Small intestine (tissue), 7 donors: ENCODE measurements at regions not wholly inside any gene's neighbourhood (a gene's known extent, or its start where the extent isn't known, plus 50 kb on each side); places are given as distances from the start of the nearest gene placed in this dataset.
"Not testable (repeated sequence)": the region's sequence is repeated elsewhere in the genome, so short reads cannot be mapped to it uniquely, and the experiment has no call there.

Experiments used
- DNase-seq, 2 donors: peaks; one replicate each; pipeline versions ENCODE4 v3.0.0 to v3.0.0-alpha.2; 2013
- FAIRE-seq: peaks from 2 replicates; lab custom pipeline; 2012; peaks lifted over from hg19 to GRCh38; lab: Jason Lieb, UNC
- H3K27ac ChIP-seq, 3 donors: one replicate each; pipeline ENCODE4 v1.5.1; 2013; ENCODE audit warnings: low read length in 2 of 3, mild to moderate bottlenecking in 2 of 3, control low read depth in 1 of 3, inconsistent platforms in 1 of 3, low read depth in 1 of 3, moderate library complexity in 1 of 3
- H3K27me3 ChIP-seq, 3 donors: one replicate each; pipeline ENCODE4 v1.6.1; 2013; ENCODE audit warnings: low read length in 3 of 3, inconsistent platforms in 1 of 3; ENCODE audit not compliant: control insufficient read depth in 3 of 3, insufficient read depth in 3 of 3
- H3K36me3 ChIP-seq, 3 donors: one replicate each; pipeline ENCODE4 v1.6.1; 2013; ENCODE audit warnings: low read length in 3 of 3, inconsistent platforms in 1 of 3, low read depth in 1 of 3, mild to moderate bottlenecking in 1 of 3, moderate library complexity in 1 of 3; ENCODE audit not compliant: control insufficient read depth in 3 of 3, insufficient read depth in 2 of 3
- H3K4me1 ChIP-seq, 3 donors: one replicate each; pipeline ENCODE4 v1.6.1; 2013; ENCODE audit warnings: low read length in 2 of 3, inconsistent platforms in 1 of 3, low read depth in 1 of 3, mild to moderate bottlenecking in 1 of 3, moderate library complexity in 1 of 3; ENCODE audit not compliant: control insufficient read depth in 3 of 3, insufficient read depth in 2 of 3
- H3K4me3 ChIP-seq, 3 donors: one replicate each; pipeline ENCODE4 v1.5.1; 2013; ENCODE audit warnings: low read length in 3 of 3, control low read depth in 1 of 3, inconsistent platforms in 1 of 3, low read depth in 1 of 3, mild to moderate bottlenecking in 1 of 3, moderate library complexity in 1 of 3
- H3K9me3 ChIP-seq, 2 donors: one replicate each; pipeline ENCODE4 v1.6.1; 2013; ENCODE audit warnings: low read depth in 1 of 2, low read length in 1 of 2; ENCODE audit not compliant: control insufficient read depth in 2 of 2, insufficient read depth in 1 of 2
- WGBS, 3 donors: extraction: QIAGEN DNeasy Blood & Tissue Kit; methylation state at CpG; one replicate each; pipeline ENCODE4 v1.1.7; 2013; 5-methylcytosine and 5-hydroxymethylcytosine counted together
- donor health status: healthy with polysubstance abuse.
- donor health status: control.
- donor health status: control.
- donor health status: Bipolar disorder and iron deficiency.
- donor health status: healthy.

GRCh38 chr6:68182386-68182785, 452.7 kb upstream of the ADGRB3 start:
- Histone ChIP-seq H3K9me3 (peaks cover 0 to 7% of the 10 kb centered on the region in 2 donors), H3K36me3 (no peaks in the 10 kb centered on the region), H3K4me3 (no peak overlapping the region), H3K27me3 (no peaks in the 10 kb centered on the region), H3K4me1 (no peaks in the 10 kb centered on the region), H3K27ac (no peak overlapping the region)
- WGBS, 3 donors = 64 to 68% (median 66%) methylated on average over 3 of the region's 3 CpGs
- no peak for DNase-seq
- no peak for FAIRE-seq

GRCh38 chr6:68181027-68181426, 454.1 kb upstream of the ADGRB3 start:
- H3K27me3 ChIP-seq, FAIRE-seq, H3K36me3 ChIP-seq, H3K27ac ChIP-seq, H3K9me3 ChIP-seq, H3K4me3 ChIP-seq, DNase-seq, H3K4me1 ChIP-seq: not testable (repeated sequence)
- 40 to 44% (median 43%) methylated on average over 3 of the region's 3 CpGs for WGBS, 3 donors

DNA sequence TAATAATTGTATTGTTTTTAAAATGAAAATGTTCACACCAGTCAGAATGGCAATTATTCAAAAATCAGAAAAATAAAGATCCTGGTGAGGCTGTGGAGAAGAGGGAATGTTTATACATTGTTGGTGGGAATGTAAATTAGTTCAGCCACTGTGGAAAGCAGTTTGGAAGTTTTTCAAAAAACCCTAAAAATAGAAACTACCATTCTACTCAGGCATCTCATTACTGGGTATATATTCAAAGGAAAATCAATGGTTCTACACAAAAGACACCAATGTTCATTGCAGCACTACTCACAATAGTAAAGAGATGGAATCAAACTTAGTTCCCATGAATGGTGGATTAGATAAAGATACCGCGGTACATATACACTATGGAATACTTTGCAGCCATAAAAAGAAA, 461.5 kb upstream of the ADGRB3 start:
- Histone ChIP-seq H3K4me3 (no peak overlapping the region), H3K36me3 (no peaks in the 10 kb centered on the region), H3K27ac (no peak overlapping the region), H3K4me1 (no peaks in the 10 kb centered on the region), H3K9me3 (peaks cover 0 to 7% of the 10 kb centered on the region in 2 donors), H3K27me3 (no peaks in the 10 kb centered on the region)
- FAIRE-seq = no peak
- 64 to 85% (median 71%) methylated on average over 2 of the region's 2 CpGs for WGBS, 3 donors
- DNase-seq = no peak

DNA sequence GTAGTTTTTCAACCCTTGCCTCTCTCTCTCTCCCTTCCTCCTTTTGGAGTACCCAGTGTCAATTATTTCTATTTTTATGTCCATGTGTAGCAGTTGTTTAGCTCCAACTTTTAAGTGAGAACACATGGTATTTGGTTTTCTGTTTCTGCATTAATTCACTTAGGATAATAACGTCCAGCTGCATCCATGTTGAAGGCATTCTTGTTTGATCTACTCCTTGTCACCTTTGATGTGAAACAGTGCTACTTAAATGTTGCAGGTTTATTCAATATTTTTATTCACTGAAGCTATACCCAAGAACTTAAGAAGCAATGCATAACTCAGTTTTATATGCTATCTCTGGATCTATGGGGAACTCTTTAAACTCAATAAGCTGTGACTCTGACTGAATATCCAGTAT, 465.2 kb upstream of the ADGRB3 start:
- WGBS, 3 donors = 72 to 74% (median 73%) methylated on average over 1 of the region's 1 CpG
- no peak for DNase-seq
- Histone ChIP-seq H3K36me3 (no peaks in the 10 kb centered on the region), H3K27me3 (no peaks in the 10 kb centered on the region), H3K9me3 (peaks cover 0 to 2% of the 10 kb centered on the region in 2 donors), H3K4me3 (no peak overlapping the region), H3K4me1 (no peaks in the 10 kb centered on the region), H3K27ac (no peak overlapping the region)
- no peak for FAIRE-seq

DNA sequence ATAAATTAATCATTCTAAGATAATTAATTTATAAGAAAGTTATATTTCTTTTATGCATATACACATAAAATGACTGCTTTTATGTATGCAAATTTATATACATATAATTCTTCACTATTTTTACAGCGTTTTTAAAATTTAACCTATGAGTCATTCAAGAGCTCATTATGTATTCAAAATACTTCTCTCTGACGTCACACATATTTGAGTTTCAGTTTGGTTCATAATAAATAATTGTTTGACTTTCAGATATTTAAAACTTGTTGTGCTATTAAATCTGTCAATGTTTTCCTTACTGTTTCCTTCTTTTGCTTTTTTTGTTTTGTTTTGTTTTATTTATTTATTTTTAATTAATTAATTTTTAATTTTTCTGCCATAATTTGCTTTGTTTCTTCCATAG, 467.5 kb upstream of the ADGRB3 start:
- no peaks in the 10 kb centered on the region for H3K4me1 ChIP-seq
- peak; percentile 19 for FAIRE-seq
- H3K9me3 ChIP-seq = no peaks in the 10 kb centered on the region
- H3K36me3 ChIP-seq = no peaks in the 10 kb centered on the region
- no peak overlapping the region for H3K4me3 ChIP-seq
- 62 to 70% (median 63%) methylated on average over 2 of the region's 2 CpGs for WGBS, 3 donors
- H3K27ac ChIP-seq = no peak overlapping the region
- no peak for DNase-seq
- no peaks in the 10 kb centered on the region for H3K27me3 ChIP-seq

DNA sequence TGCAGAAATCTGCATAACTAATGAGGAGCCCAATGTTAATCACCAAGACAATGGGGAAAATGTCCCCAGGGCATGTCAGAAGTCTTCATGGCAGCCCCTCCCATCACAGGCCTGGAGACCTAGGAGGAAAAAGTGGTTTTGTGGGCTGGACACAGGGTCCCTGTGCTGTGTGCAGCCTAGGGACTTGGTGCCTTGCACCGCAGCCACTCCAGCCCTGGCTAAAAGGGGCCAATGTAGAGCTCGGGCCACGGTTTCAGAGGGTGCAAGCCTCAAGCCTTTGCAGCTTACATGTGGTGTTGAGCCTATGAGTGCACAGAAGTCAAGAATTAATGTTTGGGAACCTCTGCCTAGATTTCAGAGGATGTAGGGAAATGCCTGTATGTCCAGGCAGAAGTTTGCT, 474.3 kb upstream of the ADGRB3 start:
- WGBS, 3 donors = 75 to 89% (median 81%) methylated on average over 3 of the region's 3 CpGs
- H3K4me3 ChIP-seq, H3K27ac ChIP-seq, FAIRE-seq, H3K36me3 ChIP-seq, H3K4me1 ChIP-seq, DNase-seq, H3K27me3 ChIP-seq: not testable (repeated sequence)
- peaks cover 0 to 13% of the 10 kb centered on the region in 2 donors for H3K9me3 ChIP-seq

DNA sequence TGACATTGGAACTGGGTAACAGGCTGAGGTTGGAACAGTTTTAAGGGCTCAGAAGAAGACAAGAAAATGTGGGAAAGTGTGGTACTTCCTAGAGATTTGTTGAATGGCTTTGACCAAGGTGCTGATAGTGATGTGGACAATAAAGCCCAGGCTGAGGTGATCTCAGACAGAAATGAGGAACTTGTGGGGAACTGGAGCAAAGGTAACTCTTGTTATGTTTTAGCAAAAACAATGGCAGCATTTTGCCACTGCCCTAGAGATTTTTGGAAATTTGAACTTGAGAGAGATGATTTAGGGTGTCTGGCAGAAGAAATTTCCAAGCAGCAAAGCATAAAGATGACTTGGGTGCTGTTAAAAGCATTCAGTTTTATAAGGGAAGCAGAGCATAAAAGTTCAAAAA, 474.7 kb upstream of the ADGRB3 start:
- no peaks in the 10 kb centered on the region for H3K36me3 ChIP-seq
- no peaks in the 10 kb centered on the region for H3K27me3 ChIP-seq
- H3K4me3 ChIP-seq = no peak overlapping the region
- no peak overlapping the region for H3K27ac ChIP-seq
- FAIRE-seq (no peak), DNase-seq (no peak)
- H3K9me3 ChIP-seq = peaks cover 0 to 13% of the 10 kb centered on the region in 2 donors
- H3K4me1 ChIP-seq = no peaks in the 10 kb centered on the region

GRCh38 chr6:68159433-68159832, 475.6 kb upstream of the ADGRB3 start:
- WGBS, 3 donors = 77 to 89% (median 86%) methylated on average over 2 of the region's 2 CpGs
- Histone ChIP-seq H3K27me3 (no peaks in the 10 kb centered on the region), H3K4me1 (no peaks in the 10 kb centered on the region), H3K4me3 (no peak overlapping the region), H3K9me3 (peaks cover 0 to 13% of the 10 kb centered on the region in 2 donors), H3K27ac (no peak overlapping the region), H3K36me3 (no peaks in the 10 kb centered on the region)
- FAIRE-seq = no peak
- DNase-seq = no peak

DNA sequence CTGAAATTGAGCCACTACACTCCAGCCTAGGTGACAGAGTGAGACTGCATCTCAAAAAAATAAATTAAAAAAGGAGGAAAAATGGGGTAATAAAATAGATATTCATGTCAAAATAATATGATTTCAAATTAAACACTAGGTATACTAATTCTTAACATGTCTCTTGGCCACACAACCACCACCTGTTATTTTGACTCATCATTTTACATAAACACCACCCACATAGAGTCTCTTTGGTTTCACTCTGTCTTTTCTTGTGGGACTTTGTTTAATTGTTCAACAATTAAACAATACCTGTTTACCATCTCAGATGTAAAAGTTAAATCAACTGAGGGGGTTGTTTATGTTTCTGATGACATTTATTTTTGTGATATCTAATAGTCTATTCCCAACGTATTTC, 476.8 kb upstream of the ADGRB3 start:
- DNase-seq = no peak
- WGBS, 3 donors = 5 to 35% (median 13%) methylated on average over 1 of the region's 1 CpG
- Histone ChIP-seq H3K9me3 (peaks cover 1 to 15% of the 10 kb centered on the region in 2 donors), H3K27ac (no peak overlapping the region), H3K27me3 (no peaks in the 10 kb centered on the region), H3K4me3 (no peak overlapping the region), H3K4me1 (no peaks in the 10 kb centered on the region), H3K36me3 (no peaks in the 10 kb centered on the region)
- no peak for FAIRE-seq
